SK-N-SH (cell line): ENCODE measurements at regions not wholly inside any gene's neighbourhood (a gene's known extent, or its start where the extent isn't known, plus 50 kb on each side); places are given as distances from the start of the nearest gene placed in this dataset.

Source experiments
- CTCF ChIA-PET: fragments of 300-600, 350-600 bp; formaldehyde crosslinking; extraction: SDS; loops from one replicate; lab custom pipeline; 2021; lab: Yijun Ruan, JAX
- POLR2A ChIA-PET: fragments of 350-600 bp; sonication (Branson Sonifier 250); formaldehyde crosslinking; extraction: SDS; loops from one replicate; lab custom pipeline; 2020; ENCODE audit warnings: antibody characterized with exemption, inconsistent platforms; lab: Yijun Ruan, JAX
- DNase-seq: peaks from one replicate; pipeline ENCODE4 v3.0.0; 2012
- H2AFZ ChIP-seq: fragments of 200-600 bp; sonication (generic); 2 replicates; pipeline ENCODE4 v1.8.1; 2016; ENCODE audit warnings: antibody characterized with exemption, mild to moderate bottlenecking, low read depth
- H3F3A ChIP-seq: fragments of 200-600 bp; sonication (generic); replicated peaks from 2 replicates; pipeline ENCODE3; 2016; ENCODE audit warnings: antibody characterized with exemption, mild to moderate bottlenecking; ENCODE audit not compliant: insufficient read depth
- H3K27ac ChIP-seq, 2 experiments: fragments of 200-500 bp in 1 of 2; fragments of 200-600 bp in 1 of 2; sonication (Bioruptor generic) in 1 of 2; sonication (generic), shearing (Covaris generic) in 1 of 2; 2 replicates each; pipeline versions ENCODE4 v1.5.1 to v1.6.1; 2014 to 2016; ENCODE audit warnings: low read depth in 2 of 2, inconsistent platforms in 1 of 2, low read length in 1 of 2, mild to moderate bottlenecking in 1 of 2, mixed read lengths in 1 of 2
- H3K27me3 ChIP-seq: fragments of 200-600 bp; sonication (generic), shearing (Covaris generic); 2 replicates; pipeline ENCODE4 v1.6.1; 2016; ENCODE audit warnings: mixed run types; ENCODE audit not compliant: insufficient read depth
- H3K36me3 ChIP-seq, 2 experiments: fragments of 200-500 bp in 1 of 2; fragments of 200-600 bp in 1 of 2; sonication (Bioruptor generic) in 1 of 2; sonication (generic) in 1 of 2; replicated peaks in 1 of 2; 2 replicates each; pipeline versions ENCODE3 to v1.5.1; 2014 to 2016; ENCODE audit warnings: low read length in 1 of 2, mild to moderate bottlenecking in 1 of 2; ENCODE audit not compliant: insufficient read depth in 2 of 2, control insufficient read depth in 1 of 2
- H3K4me1 ChIP-seq, 2 experiments: fragments of 200-500 bp in 1 of 2; fragments of 200-600 bp in 1 of 2; sonication (Bioruptor generic) in 1 of 2; sonication (generic), shearing (Covaris generic) in 1 of 2; 2 replicates each; pipeline versions ENCODE4 v1.5.1 to v1.6.1; 2014 to 2016; ENCODE audit warnings: low read depth in 1 of 2, low read length in 1 of 2, mixed run types in 1 of 2; ENCODE audit not compliant: insufficient read depth in 2 of 2, control insufficient read depth in 1 of 2
- H3K4me2 ChIP-seq: fragments of 200-600 bp; sonication (generic), shearing (Covaris generic); 2 replicates; pipeline ENCODE4 v1.6.1; 2017; ENCODE audit warnings: mixed run types
- H3K4me3 ChIP-seq, 2 experiments: fragments of 200-500 bp in 1 of 2; fragments of 200-600 bp in 1 of 2; sonication (Bioruptor generic) in 1 of 2; sonication (generic), shearing (Covaris generic) in 1 of 2; 2 replicates each; pipeline versions ENCODE4 v1.5.1 to v1.8.1; 2014 to 2016; ENCODE audit warnings: low read depth in 2 of 2, inconsistent platforms in 1 of 2, low read length in 1 of 2, mild to moderate bottlenecking in 1 of 2, mixed read lengths in 1 of 2, moderate library complexity in 1 of 2
- H3K79me2 ChIP-seq: fragments of 200-600 bp; sonication (generic); 2 replicates; pipeline ENCODE4 v1.8.1; 2017; ENCODE audit warnings: mild to moderate bottlenecking; ENCODE audit not compliant: insufficient read depth
- H3K9ac ChIP-seq: fragments of 200-600 bp; sonication (generic); 2 replicates; pipeline ENCODE4 v1.6.1; 2017; ENCODE audit warnings: mixed run types
- H3K9me2 ChIP-seq: fragments of 200-600 bp; sonication (generic); 2 replicates; pipeline ENCODE4 v1.6.1; 2017; ENCODE audit warnings: mixed run types
- H3K9me3 ChIP-seq: fragments of 200-600 bp; sonication (generic); 2 replicates; pipeline ENCODE4 v1.6.1; 2017; ENCODE audit warnings: mixed run types, mild to moderate bottlenecking, moderate library complexity
- H4K20me1 ChIP-seq: fragments of 200-600 bp; sonication (generic); 2 replicates; pipeline ENCODE4 v1.6.1; 2017; ENCODE audit warnings: mild to moderate bottlenecking, mixed run types; ENCODE audit not compliant: insufficient read depth
- EZH2phosphoT487 ChIP-seq: fragments of 200-600 bp; sonication (generic); IDR thresholded peaks from 2 replicates; pipeline ENCODE4 v1.6.1; 2017; ENCODE audit warnings: low read depth, mixed run types, mild to moderate bottlenecking, antibody characterized with exemption, moderate library complexity, borderline replicate concordance
- FOXJ3 ChIP-seq: sonication (generic); formaldehyde crosslinking; IDR thresholded peaks from 2 replicates; pipeline ENCODE4 v1.5.1; 2020; ENCODE audit warnings: mild to moderate bottlenecking, missing genetic modification reagents
- GABPA ChIP-seq: IDR thresholded peaks from 2 replicates; pipeline ENCODE4 v1.4.0; 2012; ENCODE audit warnings: low read depth, mild to moderate bottlenecking
- IRF3 ChIP-seq: fragments of 150-350 bp; IDR thresholded peaks from 2 replicates; pipeline ENCODE4 v1.6.1; 2016; ENCODE audit warnings: mild to moderate bottlenecking, low read depth, low read length
- JUND ChIP-seq: IDR thresholded peaks from 2 replicates; pipeline ENCODE4 v1.4.0; 2012
- MEF2A ChIP-seq: IDR thresholded peaks from 2 replicates; pipeline ENCODE4 v1.4.0; 2012; ENCODE audit warnings: low read depth, borderline replicate concordance
- MXI1 ChIP-seq: IDR thresholded peaks from 2 replicates; pipeline ENCODE4 v1.6.1; 2012; ENCODE audit warnings: mild to moderate bottlenecking, low read depth, low read length, improper control_type of control experiment
- PBX3 ChIP-seq: IDR thresholded peaks from 2 replicates; pipeline ENCODE4; 2012
- RAD21 ChIP-seq: IDR thresholded peaks from 2 replicates; pipeline ENCODE4 v1.6.1; 2012; ENCODE audit warnings: mild to moderate bottlenecking, low read length
- SIN3A ChIP-seq: IDR thresholded peaks from 2 replicates; pipeline ENCODE4 v1.6.1; 2012; ENCODE audit warnings: low read depth, mild to moderate bottlenecking, low read length, moderate library complexity, borderline replicate concordance
- SMC3 ChIP-seq: IDR thresholded peaks from 2 replicates; pipeline ENCODE4 v1.6.1; 2012; ENCODE audit warnings: low read depth, low read length, improper control_type of control experiment
- TCF12 ChIP-seq: IDR thresholded peaks from 2 replicates; pipeline ENCODE4 v1.4.0; 2012
- USF1 ChIP-seq: IDR thresholded peaks from 2 replicates; pipeline ENCODE4 v1.4.0; 2012; ENCODE audit warnings: low read depth, borderline replicate concordance
- USF2 ChIP-seq: fragments of 150-350 bp; IDR thresholded peaks from 2 replicates; pipeline ENCODE4 v1.6.1; 2017; ENCODE audit warnings: antibody characterized with exemption, low read length, low read depth, borderline replicate concordance
- YY1 ChIP-seq: IDR thresholded peaks from 2 replicates; pipeline ENCODE4 v1.4.0; 2012; ENCODE audit warnings: low read depth, mild to moderate bottlenecking
- WGBS: methylation state at CpG from one replicate; pipeline ENCODE4 v1.1.6; 2017; ENCODE audit warnings: low lambda C conversion rate; 5-methylcytosine and 5-hydroxymethylcytosine counted together
- TF ChIP-seq, protein P1 (sequence below): IDR thresholded peaks from 2 replicates; pipeline ENCODE4 v1.4.0; 2012; ENCODE audit warnings: low read depth
- TF ChIP-seq, protein P2 (sequence below): IDR thresholded peaks from 2 replicates; pipeline ENCODE4 v1.6.1; 2012; ENCODE audit warnings: mild to moderate bottlenecking, low read depth, low read length, moderate library complexity

DNA sequence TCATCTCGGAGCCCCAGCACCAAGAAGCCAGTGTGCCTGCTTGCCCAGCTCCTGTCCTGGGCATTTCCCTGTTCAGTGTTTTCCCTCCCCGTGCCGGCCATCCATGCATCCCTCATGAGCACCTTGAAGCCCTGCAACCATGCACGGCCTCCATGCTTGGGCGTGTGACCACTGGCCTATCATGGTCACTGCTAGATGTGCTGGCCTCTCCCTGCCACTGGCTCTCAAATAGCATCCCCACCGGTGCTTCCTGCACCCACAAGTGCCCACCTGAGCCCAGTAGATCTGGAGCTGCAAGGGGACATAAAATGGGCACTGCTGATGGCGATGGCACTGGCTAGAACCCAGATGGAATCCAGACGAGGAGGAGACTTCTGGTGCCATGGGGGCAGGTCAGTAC, 126.0 kb downstream of the TUBA3C start (continued):
- no peak for TF ChIP-seq GABPA
- no peak for TF ChIP-seq MXI1
- TF ChIP-seq RAD21, result no peak
- TF ChIP-seq JUND, result no peak
- no peak for TF ChIP-seq PBX3
- no peak for TF ChIP-seq TCF12
- TF ChIP-seq SIN3A, result no peak
- no peak for TF ChIP-seq YY1
- TF ChIP-seq SMC3, result no peak
- TF ChIP-seq, protein P1, sequence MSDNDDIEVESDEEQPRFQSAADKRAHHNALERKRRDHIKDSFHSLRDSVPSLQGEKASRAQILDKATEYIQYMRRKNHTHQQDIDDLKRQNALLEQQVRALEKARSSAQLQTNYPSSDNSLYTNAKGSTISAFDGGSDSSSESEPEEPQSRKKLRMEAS, result no peak

GRCh38 chr13:19053561-19053960, 128.1 kb downstream of the TUBA3C start:
- Histone ChIP-seq H3K4me3 (no peak overlapping the region), H4K20me1 (no peaks in the 10 kb centered on the region), H3K4me2 (no peak overlapping the region), H3K9me3 (no peaks in the 10 kb centered on the region), H3K27ac (no peak overlapping the region), H3K36me3 (no peaks in the 10 kb centered on the region), H2AFZ (no peak overlapping the region)
- DNase-seq, result no peak
- TF ChIP-seq EZH2phosphoT487, result no peak
- no peak for TF ChIP-seq FOXJ3
- no peak for TF ChIP-seq USF2
- TF ChIP-seq IRF3, result no peak
- TF ChIP-seq, protein P2, sequence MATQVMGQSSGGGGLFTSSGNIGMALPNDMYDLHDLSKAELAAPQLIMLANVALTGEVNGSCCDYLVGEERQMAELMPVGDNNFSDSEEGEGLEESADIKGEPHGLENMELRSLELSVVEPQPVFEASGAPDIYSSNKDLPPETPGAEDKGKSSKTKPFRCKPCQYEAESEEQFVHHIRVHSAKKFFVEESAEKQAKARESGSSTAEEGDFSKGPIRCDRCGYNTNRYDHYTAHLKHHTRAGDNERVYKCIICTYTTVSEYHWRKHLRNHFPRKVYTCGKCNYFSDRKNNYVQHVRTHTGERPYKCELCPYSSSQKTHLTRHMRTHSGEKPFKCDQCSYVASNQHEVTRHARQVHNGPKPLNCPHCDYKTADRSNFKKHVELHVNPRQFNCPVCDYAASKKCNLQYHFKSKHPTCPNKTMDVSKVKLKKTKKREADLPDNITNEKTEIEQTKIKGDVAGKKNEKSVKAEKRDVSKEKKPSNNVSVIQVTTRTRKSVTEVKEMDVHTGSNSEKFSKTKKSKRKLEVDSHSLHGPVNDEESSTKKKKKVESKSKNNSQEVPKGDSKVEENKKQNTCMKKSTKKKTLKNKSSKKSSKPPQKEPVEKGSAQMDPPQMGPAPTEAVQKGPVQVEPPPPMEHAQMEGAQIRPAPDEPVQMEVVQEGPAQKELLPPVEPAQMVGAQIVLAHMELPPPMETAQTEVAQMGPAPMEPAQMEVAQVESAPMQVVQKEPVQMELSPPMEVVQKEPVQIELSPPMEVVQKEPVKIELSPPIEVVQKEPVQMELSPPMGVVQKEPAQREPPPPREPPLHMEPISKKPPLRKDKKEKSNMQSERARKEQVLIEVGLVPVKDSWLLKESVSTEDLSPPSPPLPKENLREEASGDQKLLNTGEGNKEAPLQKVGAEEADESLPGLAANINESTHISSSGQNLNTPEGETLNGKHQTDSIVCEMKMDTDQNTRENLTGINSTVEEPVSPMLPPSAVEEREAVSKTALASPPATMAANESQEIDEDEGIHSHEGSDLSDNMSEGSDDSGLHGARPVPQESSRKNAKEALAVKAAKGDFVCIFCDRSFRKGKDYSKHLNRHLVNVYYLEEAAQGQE, result no peak
- TF ChIP-seq MEF2A, result no peak
- TF ChIP-seq USF1, result no peak
- TF ChIP-seq, all 33 proteins: peak for 0
- ChIA-PET CTCF (no interaction called here), POLR2A (no interaction called here)
- Histone ChIP-seq H3K9me2 (no peaks in the 10 kb centered on the region), H3K4me1 (no peaks in the 10 kb centered on the region), H3F3A (no peaks in the 10 kb centered on the region), H3K27me3 (peaks cover 9% of the 10 kb centered on the region; the same call in 1 of the 2 replicates), H3K79me2 (no peaks in the 10 kb centered on the region), H3K9ac (no peak overlapping the region)
- 4% methylated on average over 5 of the region's 6 CpGs for WGBS
